ENCODE measurements at regions not wholly inside any gene's neighbourhood (a gene's known extent, or its start where the extent isn't known, plus 50 kb on each side); places are given as distances from the start of the nearest gene placed in this dataset.

DNA sequence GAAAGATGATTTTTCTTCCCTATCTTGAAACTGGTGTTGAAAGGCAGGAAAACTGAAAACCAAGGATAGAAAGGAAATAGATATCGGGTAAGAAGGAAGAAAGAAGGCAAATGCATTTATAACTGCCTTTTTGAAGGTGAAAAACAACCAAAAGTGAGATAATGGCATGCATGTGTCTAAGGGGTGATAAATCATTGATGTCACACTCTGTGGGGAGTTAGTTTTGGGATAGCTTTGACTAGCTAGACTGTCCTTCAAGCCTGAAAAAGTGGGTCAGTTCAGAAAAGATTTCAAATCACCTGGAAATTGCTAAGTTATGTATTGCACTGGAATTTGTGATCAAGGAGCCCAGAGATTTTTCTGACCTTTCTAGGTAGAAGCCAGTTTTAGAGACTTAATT, 142.2 kb upstream of the UMPS start:
- in situ Hi-C loops (cut with MboI; ENCODE audit: low sequenced_read_pairs) = no loop called here

DNA sequence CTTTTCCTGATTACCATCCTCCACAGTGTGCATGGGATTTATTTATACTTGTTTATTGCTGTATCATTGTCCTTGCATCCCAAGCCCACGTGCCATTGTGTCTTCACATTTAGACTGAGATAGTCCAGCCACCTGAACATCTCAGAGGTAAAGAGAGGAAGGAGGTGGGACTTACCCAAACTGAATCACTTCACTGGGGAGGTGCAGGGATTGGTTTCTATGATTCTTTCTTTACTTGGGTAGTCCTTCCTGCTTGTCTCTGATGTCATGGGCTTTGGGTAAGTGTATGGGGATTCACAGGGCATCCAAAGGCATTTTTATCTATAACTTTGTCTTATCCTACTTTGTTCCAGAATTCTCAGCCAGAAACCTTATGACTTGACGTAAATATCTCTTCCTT, 141.5 kb upstream of the UMPS start:
- in situ Hi-C loops (cut with MboI; ENCODE audit: low sequenced_read_pairs) = no loop called here

DNA sequence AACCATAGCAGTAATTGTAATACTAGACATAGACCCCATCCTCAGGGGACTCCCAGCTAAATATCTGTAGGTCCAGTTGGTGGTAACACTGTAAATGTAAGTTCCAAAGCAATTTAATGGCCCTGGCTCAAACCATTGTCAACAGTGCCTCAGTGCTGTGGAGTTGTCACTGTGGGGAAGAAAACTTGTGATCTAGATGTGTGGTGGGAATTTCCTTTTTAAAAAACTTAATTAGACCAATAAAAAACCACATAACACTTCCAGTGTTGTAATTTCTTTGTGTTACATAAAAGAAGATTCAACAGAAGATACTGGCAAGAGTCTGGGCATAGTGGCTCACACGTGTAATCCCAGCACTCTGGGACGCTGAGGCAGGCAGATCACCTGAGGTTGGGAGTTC, 138.6 kb upstream of the UMPS start:
- in situ Hi-C loops (cut with MboI; ENCODE audit: low sequenced_read_pairs) = no loop called here

DNA sequence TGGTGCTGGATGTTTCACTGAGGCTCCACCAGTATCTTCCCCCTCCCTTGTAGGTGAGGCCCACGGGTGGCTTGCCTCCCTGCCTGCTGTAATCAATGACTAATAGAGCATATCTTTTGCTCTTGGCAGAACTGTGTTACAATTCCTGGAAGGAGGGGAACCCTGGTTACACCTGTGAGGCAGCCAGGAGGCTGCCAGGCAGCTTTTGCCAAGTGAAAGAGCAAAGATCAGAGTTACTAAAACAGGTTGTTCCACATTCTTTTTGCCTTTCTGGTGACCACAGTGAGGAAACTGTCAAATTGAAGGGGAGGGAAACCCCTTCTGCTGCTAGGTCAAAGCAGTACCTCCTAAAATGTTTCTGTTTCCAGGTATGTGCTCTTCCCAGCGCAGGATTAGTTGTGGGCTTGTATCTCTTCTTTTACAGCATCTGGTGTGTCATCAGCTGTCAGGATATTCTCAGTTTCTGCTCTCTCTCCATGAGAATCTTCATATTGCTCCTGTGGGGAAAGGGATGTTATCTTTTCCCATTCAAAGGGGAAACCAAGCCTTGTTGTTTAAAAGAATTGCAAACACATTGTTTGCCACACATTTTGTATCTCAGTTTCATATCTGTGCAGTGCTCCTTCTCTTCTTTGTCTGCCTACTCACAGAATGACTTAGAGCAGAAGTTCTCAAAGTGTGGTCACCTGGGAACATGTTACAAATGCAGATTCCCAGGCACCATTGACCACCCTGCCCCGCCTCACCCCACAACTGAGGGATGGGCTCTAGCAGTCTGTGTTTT, 137.4 kb upstream of the UMPS start:
- in situ Hi-C loops (cut with MboI; ENCODE audit: low sequenced_read_pairs) = no loop called here

DNA sequence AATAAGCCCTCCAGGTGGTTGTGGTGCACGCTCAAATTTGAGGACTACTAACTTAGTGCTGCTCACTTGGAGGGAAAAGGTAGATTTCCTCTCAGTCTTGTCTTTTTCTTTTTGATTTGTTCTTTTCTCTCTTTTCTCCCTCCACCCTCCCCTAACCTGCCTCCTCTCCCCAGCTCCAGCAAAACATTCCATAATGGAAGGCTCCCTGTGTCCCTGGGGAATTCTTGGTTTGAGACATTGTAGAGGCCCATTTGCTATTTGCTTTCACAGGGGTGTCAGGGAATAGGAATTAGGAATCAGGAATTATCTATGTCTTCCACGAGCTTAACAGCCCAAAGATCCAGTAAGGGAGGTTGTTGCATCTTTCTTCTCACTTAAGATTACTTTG, 136.8 kb upstream of the UMPS start:
- in situ Hi-C loops (cut with MboI; ENCODE audit: low sequenced_read_pairs) = no loop called here

DNA sequence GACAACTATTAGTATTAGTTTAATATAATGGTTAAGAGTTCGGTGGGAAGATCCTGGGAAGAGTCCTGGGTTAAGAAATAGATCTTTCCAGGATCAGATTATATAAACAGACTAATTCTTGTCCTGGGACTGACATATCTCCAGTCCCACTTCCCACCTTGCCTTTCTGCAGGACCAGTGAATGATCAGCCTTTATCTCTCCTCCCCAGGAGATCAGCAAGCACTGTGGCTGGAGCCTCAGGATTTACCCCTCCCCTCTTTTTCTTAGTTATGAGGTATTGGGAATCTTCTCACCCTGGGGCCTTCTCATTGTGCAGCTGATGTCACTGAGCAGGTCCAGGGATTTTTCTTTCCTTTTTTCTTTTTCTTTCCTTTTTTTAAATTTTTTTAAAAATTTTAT, 135.7 kb upstream of the UMPS start:
- in situ Hi-C loops (cut with MboI; ENCODE audit: low sequenced_read_pairs) = no loop called here

DNA sequence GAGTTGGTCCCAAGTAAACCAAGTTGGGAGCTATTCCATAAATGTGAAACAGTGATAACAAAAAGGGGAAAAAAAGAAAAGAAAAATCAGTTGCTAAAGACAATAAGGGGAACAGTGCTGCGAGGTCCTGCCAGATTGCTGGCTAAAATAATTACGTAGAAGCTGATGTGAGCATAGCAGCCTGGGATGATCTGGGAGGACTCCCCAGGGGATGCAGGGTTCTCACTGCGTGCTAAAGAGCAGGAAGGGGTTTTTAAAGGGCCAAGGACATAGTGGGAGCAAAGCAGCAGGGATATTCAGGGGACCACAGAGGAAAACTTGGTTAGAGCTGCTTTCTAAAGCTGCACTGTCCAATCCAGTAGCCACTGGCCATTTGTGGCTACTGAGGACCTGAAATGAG, 133.0 kb upstream of the UMPS start:
- in situ Hi-C loops (cut with MboI; ENCODE audit: low sequenced_read_pairs) = no loop called here

DNA sequence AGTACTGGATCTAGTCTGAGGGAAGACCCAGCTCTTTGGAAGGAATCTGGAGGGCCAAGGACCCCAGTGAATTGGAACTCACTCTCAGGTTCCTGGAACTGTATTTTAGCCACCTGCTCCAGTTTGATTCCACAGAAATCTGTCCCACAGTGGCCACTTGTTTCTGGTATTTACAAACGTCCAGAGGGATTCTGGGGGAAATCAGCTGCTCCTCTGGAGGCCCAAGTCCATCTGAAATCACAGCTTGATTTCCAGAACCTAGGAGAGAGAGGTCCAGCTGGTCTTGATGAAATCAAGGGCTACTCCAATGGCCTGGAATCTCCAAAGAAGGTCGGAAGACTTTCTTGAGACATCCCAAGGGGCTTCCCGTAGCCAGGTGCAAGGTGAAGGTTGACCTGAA, 132.3 kb upstream of the UMPS start:
- in situ Hi-C loops (cut with MboI; ENCODE audit: low sequenced_read_pairs) = no loop called here

DNA sequence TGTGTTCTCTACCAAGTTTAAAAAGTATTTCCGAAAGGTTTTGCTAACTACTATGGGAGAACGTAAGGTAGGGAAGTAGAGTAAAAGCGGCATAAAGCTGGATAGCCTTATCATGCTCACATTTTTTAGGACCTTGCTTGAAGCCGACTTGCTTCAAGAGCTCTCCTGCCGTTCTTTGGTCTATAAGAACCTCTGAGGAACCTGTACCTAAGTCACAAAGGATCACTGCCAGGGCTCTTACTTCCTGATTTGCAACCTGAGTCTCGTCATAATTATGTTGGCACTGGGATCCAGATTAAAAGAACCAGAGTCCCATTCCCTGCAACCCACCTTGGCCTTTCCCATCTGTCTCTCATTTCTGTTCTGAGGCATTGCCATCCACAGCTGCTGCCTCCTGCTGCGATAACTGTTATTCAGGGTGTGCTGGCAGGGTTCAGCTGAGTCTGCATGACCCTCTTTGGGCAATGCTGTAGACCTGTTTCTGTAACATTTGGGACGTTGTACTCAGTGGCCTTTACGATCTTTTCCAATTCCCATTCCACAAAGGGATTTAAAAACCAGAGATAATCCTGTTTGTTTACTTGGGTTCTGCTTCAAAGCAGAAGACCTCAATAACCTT, 131.0 kb upstream of the UMPS start:
- in situ Hi-C loops (cut with MboI; ENCODE audit: low sequenced_read_pairs) = no loop called here

DNA sequence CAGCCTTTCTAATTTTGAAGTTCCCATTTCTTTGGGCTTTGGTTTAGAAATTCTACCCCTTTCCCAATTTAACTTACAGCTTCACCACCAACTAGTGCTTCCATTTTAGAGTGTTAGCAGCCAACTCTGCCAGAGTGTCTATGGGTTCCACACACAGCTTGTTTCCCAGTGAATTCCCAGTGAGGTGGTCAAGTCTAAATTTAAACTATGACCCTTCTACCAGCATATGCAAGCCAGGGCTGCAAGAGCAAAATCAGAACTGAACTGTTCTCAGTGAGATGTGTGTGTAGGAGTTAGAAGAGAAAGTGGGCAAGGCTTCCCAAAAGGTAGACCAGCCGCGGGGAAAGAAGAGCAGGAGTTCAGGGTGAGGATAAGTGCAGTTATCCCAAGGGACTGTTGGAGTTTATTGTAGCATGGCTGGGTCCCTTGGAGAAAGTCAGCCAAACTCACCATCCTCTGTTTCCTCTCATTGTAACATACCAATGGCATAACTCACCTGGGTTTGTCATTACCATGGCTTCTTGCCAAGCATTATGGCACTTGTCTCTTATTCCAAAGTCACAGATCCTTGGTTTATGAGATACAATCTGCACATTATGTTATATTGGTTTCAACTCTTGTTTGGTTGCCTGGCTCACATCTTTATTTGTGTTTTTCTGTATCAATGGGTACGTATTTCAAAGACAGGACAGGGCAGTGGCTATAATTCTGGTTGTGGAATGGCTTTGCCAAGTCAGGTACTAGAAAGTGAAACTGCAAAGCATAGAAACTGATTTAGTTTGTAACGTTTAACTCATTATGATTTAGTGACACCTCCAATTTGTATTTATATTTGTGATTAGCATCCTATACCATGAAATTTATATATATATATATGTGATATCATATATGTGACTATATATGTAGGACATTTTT, 130.2 kb upstream of the UMPS start:
- in situ Hi-C loops (cut with MboI; ENCODE audit: low sequenced_read_pairs) = no loop called here

DNA sequence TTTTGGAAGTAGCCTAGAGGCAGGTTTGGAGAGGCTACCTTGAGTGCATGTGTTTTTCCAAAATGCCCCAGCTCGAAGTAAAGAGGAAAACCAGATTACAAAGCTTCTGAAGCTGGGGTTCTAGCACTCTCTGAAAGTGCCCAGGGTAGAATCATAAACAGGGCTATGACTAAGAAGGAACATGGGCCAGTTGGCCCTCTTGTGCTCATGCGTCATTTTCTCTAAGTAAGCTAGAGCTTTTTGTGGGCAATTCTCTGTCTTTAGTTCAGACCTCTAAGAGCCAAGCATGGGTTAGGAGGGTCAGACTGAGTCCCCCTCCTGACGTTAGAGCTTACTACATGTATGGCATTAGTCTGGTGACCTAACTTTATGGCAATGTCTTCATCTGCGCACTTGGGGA, 129.5 kb upstream of the UMPS start:
- in situ Hi-C loops (cut with MboI; ENCODE audit: low sequenced_read_pairs) = no loop called here

DNA sequence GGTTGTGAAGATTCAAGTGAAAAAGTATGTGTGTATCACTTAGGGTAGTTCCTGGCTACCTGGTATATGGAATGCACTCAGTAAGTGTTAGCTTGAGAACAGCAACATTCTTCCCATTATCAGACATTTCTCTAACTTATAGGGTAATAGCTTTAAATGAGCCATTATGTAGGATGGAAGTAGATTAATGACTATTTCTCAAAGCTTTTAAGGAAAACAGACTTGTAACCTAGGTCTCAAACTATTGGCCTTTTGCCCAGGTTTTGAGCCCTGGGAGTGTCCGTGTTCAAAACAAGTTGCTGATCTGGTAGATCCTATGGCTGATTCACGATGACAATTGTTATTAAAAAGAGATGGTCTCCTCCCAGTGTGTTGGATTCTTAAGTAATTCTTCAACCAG, 129.1 kb upstream of the UMPS start:
- in situ Hi-C loops (cut with MboI; ENCODE audit: low sequenced_read_pairs) = no loop called here

DNA sequence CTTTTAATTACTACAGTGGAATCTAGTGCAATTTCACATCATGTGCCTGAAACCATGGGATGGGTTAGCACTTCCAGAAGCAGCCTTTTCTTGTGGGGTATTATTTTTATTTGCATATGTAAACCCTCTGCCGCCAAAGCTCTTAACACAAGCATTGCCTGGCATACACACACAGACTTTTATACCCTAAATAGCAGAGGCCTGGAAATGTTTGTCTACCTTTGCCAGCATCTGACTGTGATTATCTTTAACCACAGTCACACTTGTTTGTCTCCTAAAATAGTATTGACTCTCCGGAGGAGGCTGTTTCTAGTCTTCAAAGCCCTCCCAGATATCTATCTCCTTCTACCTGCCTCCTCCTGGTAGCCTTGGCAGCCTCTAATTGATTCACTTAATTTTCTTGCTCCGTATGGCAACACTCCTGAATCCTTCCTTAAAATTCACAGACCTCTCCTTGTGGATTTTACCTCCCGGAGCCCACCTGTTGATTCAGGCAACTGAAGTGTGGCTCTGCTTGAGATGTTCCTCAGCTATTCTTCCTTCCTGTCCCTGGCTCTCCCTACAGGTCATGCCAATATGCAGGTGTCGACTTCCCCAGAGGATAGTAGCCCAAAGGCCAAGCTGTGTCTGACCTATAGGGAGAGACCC, 127.1 kb upstream of the UMPS start:
- in situ Hi-C loops (cut with MboI; ENCODE audit: low sequenced_read_pairs) = no loop called here

DNA sequence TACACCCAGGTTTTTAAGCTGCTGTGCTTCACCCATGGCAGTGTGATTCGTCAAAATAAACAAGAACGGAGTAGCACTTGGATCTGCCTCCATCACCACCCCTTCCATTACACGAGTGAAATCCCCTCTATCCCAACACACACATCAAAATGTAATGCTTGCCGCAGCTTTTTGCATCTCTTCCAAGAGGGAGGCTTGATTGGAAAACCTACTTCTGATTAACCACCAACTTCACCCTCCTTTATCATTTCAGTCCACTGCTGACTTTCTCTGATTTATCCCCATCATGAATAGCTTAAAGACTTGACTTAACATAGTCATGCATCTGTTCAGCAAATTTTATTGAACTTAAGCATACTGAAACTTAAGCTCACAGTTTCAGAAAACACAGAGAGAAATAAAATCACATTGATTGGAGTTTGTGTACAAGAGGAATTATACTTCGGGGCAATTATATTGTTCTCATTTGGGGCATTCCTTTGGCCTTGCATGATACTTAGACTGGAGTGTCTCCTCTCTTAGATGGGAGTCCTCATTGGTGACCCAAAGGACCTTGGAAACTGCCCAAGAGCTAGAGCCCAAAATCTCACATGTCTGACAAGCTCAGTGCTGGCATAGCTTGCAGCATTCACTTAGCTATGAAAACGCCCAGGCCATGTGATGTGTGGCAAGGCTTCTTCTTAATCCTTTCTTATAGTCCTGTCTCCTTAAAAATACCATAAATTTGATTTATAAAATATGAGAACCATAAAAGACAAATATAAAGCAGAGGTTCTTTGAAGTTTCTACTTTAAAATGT, 124.3 kb upstream of the UMPS start:
- in situ Hi-C loops (cut with MboI; ENCODE audit: low sequenced_read_pairs) = no loop called here

DNA sequence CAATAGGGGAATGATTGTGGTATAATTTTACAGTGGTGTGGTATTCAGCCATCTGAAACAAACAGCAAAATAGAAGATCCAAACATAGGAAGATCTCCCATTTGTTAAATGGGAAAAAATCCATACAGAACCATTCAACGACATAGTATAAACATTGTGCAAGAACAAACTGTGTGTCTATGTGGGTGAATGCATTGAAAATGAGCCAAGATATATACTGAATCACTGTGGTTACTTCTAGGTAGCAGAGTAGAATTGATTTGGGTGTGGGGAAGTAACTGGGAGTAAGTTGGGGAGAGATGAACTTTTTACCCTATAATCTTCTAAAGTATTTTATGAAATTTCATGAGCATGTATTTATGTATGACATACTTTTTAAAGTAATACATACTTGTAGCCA, 123.1 kb upstream of the UMPS start:
- in situ Hi-C loops (cut with MboI; ENCODE audit: low sequenced_read_pairs) = no loop called here

DNA sequence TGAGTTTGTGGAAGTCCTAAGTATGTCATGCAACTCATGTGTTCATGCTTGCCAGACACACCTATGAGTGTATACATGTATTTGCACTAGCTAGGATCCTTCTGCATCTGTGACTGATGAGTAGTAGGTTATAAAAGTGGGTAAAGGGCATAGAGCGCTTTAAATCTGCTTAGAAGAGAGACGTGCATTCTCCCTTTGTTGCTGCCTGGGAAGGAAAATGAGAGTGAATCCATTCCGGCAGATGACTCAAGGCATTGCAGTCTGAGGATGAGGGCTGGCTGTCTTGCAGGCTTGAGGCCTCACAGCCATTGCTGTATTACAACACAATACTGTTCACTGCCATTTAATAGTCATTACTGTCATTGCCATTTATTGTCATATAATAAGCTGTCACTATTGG, 120.8 kb upstream of the UMPS start:
- in situ Hi-C loops (cut with MboI; ENCODE audit: low sequenced_read_pairs) = no loop called here

DNA sequence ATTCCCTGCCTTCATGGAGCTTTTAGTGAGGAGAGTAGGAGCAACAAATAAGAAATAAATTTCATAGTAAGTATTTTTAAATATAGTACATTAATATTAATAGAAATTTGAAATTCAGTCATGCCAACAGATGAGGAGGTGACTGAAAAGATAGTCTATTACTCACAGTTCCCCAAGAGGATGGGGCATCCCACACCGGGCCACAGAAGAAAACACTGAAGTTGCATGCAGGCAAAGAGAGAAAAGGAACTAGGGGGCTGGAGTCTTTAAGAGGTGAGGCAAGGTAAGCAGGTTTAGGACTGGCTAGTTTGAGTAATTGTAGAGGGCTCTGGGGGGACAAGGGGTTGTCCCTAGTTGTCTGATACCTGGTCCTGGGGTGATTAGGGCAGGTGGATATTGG, 120.1 kb upstream of the UMPS start:
- in situ Hi-C loops (cut with MboI; ENCODE audit: low sequenced_read_pairs) = no loop called here

DNA sequence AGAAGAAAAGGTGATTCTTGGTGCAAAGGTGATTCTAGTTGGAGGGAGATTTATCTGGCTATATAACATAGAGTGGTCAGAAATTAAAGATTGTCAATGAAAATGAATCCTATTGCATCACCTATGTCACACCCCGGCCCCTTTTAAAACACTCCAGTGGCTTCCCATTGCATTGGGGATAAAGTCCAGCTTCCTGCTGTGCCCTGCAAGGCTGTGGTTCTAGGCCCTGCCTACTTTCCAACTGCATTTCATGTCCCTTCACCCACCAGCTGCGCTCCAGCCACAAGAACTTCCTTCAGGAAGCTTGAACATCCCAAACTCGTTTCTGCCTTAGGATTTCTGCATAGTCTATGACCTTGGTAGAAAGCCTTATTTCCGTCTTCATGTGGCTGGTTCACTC, 118.7 kb upstream of the UMPS start:
- in situ Hi-C loops (cut with MboI; ENCODE audit: low sequenced_read_pairs) = no loop called here

DNA sequence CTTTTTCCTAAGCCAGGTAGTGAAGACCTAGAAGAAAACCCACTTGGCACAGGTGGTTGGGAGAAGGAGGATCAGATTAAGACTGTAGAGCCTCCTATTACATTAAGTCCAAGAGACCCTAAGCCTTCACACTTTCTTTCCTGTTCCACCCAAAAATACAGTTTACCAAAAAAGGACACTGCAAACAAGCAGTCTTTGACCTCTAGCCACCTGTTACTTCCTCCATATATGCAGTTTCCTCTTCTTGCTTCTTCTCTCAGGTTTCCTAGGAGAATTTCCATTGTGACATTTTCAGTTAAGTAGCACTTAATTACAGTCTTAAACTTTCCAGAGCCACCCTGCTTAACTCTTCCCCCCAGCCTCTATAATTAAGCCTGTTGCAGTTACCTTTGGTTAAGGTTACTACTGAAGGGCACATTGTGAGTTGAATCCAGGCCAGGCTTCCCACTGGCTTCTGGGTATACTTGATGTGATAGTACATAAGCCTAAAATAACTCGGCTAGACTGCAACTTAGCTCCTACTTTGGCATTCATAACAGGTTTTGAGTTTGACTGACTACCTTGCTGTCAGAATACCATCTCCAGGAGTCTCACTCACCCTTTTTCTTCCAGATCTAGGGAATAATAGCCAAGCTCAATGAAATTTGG, 114.2 kb upstream of the UMPS start:
- in situ Hi-C loops (cut with MboI; ENCODE audit: low sequenced_read_pairs) = no loop called here

DNA sequence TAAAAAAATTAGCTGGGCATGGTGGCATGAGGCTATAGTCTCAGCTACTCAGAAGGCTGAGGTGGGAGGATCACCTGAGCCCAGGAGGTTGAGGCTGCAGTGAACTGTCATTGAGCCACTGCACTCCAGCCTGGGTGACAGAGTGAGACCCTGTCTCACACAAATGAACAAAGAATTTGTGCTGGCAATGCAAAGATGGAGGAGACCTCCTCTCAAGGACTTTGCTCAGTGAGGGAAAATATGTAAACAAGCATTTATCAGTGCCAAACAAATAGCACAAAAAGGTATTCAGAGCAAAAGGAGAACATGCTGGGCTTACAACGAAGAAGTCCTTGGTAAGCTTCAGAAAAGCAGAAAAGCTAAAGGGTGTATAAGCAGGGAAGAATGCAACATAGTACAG, 113.1 kb upstream of the UMPS start:
- in situ Hi-C loops (cut with MboI; ENCODE audit: low sequenced_read_pairs) = no loop called here

Measured in HL-60/S4 treated with phorbol 12-myristate 13-acetate at 8.2 ng/mL for 4 days and 3 days (cell line).